SK-N-SH (cell line): ENCODE measurements at regions not wholly inside any gene's neighbourhood (a gene's known extent, or its start where the extent isn't known, plus 50 kb on each side); places are given as distances from the start of the nearest gene placed in this dataset.

ENCODE experiments used
- ELF1 ChIP-seq: IDR thresholded peaks from 2 replicates; pipeline ENCODE4 v1.4.0; 2012
- EP300 ChIP-seq, 2 experiments: IDR thresholded peaks; 2 replicates each; pipeline versions ENCODE4 v1.4.0 to v1.6.1; 2012; ENCODE audit warnings: borderline replicate concordance in 1 of 2, low read depth in 1 of 2, low read length in 1 of 2
- EZH2phosphoT487 ChIP-seq: fragments of 200-600 bp; sonication (generic); IDR thresholded peaks from 2 replicates; pipeline ENCODE4 v1.6.1; 2017; ENCODE audit warnings: low read depth, mixed run types, mild to moderate bottlenecking, antibody characterized with exemption, moderate library complexity, borderline replicate concordance
- FOXJ3 ChIP-seq: sonication (generic); formaldehyde crosslinking; IDR thresholded peaks from 2 replicates; pipeline ENCODE4 v1.5.1; 2020; ENCODE audit warnings: mild to moderate bottlenecking, missing genetic modification reagents
- MXI1 ChIP-seq: IDR thresholded peaks from 2 replicates; pipeline ENCODE4 v1.6.1; 2012; ENCODE audit warnings: mild to moderate bottlenecking, low read depth, low read length, improper control_type of control experiment
- POLR2AphosphoS5 ChIP-seq: IDR thresholded peaks from 2 replicates; pipeline ENCODE4 v1.6.1; 2012; ENCODE audit warnings: low read depth, low read length
- RFX5 ChIP-seq: IDR thresholded peaks from 2 replicates; pipeline ENCODE4 v1.6.1; 2012; ENCODE audit warnings: mild to moderate bottlenecking, improper control_type of control experiment, low read length
- TF ChIP-seq, protein P1 (sequence below): IDR thresholded peaks from 2 replicates; pipeline ENCODE4; 2012
- TF ChIP-seq, protein P2 (sequence below): IDR thresholded peaks from 2 replicates; pipeline ENCODE4 v1.6.1; 2012; ENCODE audit warnings: mild to moderate bottlenecking, low read depth, low read length, moderate library complexity
- TF ChIP-seq, protein P3 (sequence below): fragments of 200-600 bp; sonication (generic); IDR thresholded peaks from 2 replicates; pipeline ENCODE4 v1.6.1; 2017; ENCODE audit warnings: antibody characterized with exemption, mild to moderate bottlenecking, moderate library complexity

DNA sequence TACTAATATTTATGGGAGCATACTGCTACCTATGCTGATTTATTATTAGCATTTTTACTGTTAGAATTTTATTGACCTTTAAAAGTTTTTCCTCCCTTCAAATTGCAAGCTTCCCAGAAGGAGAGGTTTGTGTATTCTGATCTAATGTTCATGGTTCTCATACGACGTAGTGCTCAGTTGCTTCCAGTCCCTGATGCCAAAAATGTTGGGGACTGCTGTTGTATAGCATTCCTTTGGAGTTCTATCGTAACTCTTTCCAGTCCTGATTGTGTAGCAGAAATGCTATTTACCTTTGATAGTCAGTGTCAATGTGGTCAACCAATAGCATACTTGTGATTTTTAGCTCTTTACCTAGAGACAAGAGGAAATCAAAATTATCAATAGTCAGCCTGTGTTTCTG lies 69.5 kb upstream of the ZSWIM2 start:
- TF ChIP-seq, protein P1, sequence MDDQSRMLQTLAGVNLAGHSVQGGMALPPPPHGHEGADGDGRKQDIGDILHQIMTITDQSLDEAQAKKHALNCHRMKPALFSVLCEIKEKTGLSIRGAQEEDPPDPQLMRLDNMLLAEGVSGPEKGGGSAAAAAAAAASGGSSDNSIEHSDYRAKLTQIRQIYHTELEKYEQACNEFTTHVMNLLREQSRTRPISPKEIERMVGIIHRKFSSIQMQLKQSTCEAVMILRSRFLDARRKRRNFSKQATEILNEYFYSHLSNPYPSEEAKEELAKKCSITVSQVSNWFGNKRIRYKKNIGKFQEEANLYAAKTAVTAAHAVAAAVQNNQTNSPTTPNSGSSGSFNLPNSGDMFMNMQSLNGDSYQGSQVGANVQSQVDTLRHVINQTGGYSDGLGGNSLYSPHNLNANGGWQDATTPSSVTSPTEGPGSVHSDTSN, result no peak
- TF ChIP-seq, protein P2, sequence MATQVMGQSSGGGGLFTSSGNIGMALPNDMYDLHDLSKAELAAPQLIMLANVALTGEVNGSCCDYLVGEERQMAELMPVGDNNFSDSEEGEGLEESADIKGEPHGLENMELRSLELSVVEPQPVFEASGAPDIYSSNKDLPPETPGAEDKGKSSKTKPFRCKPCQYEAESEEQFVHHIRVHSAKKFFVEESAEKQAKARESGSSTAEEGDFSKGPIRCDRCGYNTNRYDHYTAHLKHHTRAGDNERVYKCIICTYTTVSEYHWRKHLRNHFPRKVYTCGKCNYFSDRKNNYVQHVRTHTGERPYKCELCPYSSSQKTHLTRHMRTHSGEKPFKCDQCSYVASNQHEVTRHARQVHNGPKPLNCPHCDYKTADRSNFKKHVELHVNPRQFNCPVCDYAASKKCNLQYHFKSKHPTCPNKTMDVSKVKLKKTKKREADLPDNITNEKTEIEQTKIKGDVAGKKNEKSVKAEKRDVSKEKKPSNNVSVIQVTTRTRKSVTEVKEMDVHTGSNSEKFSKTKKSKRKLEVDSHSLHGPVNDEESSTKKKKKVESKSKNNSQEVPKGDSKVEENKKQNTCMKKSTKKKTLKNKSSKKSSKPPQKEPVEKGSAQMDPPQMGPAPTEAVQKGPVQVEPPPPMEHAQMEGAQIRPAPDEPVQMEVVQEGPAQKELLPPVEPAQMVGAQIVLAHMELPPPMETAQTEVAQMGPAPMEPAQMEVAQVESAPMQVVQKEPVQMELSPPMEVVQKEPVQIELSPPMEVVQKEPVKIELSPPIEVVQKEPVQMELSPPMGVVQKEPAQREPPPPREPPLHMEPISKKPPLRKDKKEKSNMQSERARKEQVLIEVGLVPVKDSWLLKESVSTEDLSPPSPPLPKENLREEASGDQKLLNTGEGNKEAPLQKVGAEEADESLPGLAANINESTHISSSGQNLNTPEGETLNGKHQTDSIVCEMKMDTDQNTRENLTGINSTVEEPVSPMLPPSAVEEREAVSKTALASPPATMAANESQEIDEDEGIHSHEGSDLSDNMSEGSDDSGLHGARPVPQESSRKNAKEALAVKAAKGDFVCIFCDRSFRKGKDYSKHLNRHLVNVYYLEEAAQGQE, result no peak
- TF ChIP-seq, protein P3, sequence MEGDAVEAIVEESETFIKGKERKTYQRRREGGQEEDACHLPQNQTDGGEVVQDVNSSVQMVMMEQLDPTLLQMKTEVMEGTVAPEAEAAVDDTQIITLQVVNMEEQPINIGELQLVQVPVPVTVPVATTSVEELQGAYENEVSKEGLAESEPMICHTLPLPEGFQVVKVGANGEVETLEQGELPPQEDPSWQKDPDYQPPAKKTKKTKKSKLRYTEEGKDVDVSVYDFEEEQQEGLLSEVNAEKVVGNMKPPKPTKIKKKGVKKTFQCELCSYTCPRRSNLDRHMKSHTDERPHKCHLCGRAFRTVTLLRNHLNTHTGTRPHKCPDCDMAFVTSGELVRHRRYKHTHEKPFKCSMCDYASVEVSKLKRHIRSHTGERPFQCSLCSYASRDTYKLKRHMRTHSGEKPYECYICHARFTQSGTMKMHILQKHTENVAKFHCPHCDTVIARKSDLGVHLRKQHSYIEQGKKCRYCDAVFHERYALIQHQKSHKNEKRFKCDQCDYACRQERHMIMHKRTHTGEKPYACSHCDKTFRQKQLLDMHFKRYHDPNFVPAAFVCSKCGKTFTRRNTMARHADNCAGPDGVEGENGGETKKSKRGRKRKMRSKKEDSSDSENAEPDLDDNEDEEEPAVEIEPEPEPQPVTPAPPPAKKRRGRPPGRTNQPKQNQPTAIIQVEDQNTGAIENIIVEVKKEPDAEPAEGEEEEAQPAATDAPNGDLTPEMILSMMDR, result no peak
- TF ChIP-seq POLR2AphosphoS5, result no peak
- no peak for TF ChIP-seq EZH2phosphoT487
- no peak for TF ChIP-seq EP300 (IDR thresholded peaks at IDR 0.05; ENCODE audit: borderline replicate concordance in 1 of 2, low read depth in 1 of 2, low read length in 1 of 2)
- TF ChIP-seq FOXJ3, result no peak
- no peak for TF ChIP-seq ELF1
- TF ChIP-seq RFX5, result no peak
- TF ChIP-seq MXI1, result no peak
